Mucosa of descending colon (tissue), 3 donors: ENCODE measurements at regions not wholly inside any gene's neighbourhood (a gene's known extent, or its start where the extent isn't known, plus 50 kb on each side); places are given as distances from the start of the nearest gene placed in this dataset.

Experiments used
- ATAC-seq: fragments of 200-7000 bp; cut with Tn5 transposase; one replicate; pipeline ENCODE4 v1.9.1; 2020; ENCODE audit warnings: mild to moderate bottlenecking, moderate library complexity
- DNase-seq, 3 donors: peaks; one replicate each; pipeline ENCODE4 v3.0.0-alpha.2; 2020
- H3K36me3 ChIP-seq: fragments of 200-600 bp; one replicate; pipeline ENCODE4 v1.8.0; 2021; ENCODE audit warnings: low read depth, mild to moderate bottlenecking
- H3K4me1 ChIP-seq: fragments of 200-600 bp; one replicate; pipeline ENCODE4 v1.8.0; 2021; ENCODE audit warnings: low read depth, mild to moderate bottlenecking
- H3K4me3 ChIP-seq: fragments of 200-600 bp; one replicate; pipeline ENCODE4 v1.8.0; 2021; ENCODE audit warnings: mild to moderate bottlenecking
- H3K9me3 ChIP-seq: fragments of 200-600 bp; one replicate; pipeline ENCODE4 v1.8.0; 2021; ENCODE audit warnings: mild to moderate bottlenecking
- intact Hi-C, 2 donors: fragments of 100-400 bp; cut with DNase I in 1 of 2; cut with micrococcal nuclease in 1 of 2; formaldehyde crosslinking; loops; one replicate each; pipeline versions ENCODE4 v1.11.0 to v1.11.1; 2022; cut with DNase I, micrococcal nuclease
- TF ChIP-seq, protein P1 (sequence below): fragments of 200-600 bp; IDR thresholded peaks from one replicate; pipeline ENCODE4 v1.8.0; 2022; ENCODE audit warnings: antibody characterized with exemption, mild to moderate bottlenecking
- donor health status: DM: no; HTN: no; CAD: no; lungs with moderate emphysema.
- donor health status: DM: no; HTN: no; CAD: no.
- donor health status: DM: no; HTN: yes; CAD: no.

DNA sequence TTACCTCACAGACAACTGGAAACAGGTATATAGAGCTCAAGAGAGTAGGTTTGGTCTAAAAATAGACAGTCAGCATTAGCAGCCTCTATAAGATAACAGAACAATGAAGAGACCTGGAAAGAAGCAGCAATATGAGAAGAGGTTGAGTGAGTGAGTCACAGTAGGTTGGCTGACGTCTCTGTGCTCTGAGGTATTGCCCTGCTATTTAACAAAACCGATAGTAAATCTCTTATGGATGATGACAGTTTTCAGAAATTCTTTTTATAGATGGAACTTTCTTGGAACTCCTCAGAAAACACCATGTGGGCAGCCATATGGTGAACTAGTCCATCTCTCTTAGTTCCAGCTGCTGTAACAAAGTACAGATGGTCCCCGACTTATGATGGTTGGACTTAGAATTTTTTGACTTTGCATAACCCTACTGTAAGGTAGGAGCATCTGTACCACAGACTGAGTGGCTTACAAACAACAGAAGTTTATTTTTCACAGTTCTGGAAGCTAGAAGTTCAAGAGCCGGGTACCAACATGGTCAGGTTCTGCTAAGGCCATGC lies 123.5 kb downstream of the MBD2 start:
- H3K36me3 ChIP-seq: no peaks in the 10 kb centered on the region
- no peak for DNase-seq
- TF ChIP-seq, protein P1, sequence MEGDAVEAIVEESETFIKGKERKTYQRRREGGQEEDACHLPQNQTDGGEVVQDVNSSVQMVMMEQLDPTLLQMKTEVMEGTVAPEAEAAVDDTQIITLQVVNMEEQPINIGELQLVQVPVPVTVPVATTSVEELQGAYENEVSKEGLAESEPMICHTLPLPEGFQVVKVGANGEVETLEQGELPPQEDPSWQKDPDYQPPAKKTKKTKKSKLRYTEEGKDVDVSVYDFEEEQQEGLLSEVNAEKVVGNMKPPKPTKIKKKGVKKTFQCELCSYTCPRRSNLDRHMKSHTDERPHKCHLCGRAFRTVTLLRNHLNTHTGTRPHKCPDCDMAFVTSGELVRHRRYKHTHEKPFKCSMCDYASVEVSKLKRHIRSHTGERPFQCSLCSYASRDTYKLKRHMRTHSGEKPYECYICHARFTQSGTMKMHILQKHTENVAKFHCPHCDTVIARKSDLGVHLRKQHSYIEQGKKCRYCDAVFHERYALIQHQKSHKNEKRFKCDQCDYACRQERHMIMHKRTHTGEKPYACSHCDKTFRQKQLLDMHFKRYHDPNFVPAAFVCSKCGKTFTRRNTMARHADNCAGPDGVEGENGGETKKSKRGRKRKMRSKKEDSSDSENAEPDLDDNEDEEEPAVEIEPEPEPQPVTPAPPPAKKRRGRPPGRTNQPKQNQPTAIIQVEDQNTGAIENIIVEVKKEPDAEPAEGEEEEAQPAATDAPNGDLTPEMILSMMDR: no peak
- intact Hi-C loops: no loop called here
- no peaks in the 10 kb centered on the region for H3K4me1 ChIP-seq
- no peaks in the 10 kb centered on the region for H3K9me3 ChIP-seq
- H3K4me3 ChIP-seq: no peak overlapping the region
- ATAC-seq: no peak

DNA sequence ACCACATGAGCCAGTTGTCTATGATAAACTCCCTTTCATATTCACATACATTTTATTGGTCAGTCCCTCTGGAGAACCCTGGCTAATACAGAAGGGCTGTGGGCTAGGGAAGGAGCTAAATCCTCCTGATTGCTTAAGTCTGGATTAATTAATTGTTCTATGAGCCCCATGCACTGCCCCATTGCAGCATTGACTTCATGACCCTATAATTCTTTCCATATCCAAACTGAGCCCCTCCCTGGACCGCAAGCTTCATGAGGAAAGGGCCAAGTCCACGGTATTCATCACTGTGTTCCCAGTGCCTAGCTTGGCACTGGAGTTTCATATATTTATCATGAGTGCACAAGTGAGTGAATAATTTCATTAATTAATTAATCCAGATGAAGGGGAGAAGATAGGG lies 124.0 kb downstream of the MBD2 start:
- Histone ChIP-seq H3K36me3 (no peaks in the 10 kb centered on the region), H3K4me3 (no peak overlapping the region), H3K4me1 (no peaks in the 10 kb centered on the region), H3K9me3 (no peaks in the 10 kb centered on the region)
- no peak for DNase-seq
- TF ChIP-seq, protein P1: no peak
- intact Hi-C loops: no loop called here
- ATAC-seq: no peak

DNA sequence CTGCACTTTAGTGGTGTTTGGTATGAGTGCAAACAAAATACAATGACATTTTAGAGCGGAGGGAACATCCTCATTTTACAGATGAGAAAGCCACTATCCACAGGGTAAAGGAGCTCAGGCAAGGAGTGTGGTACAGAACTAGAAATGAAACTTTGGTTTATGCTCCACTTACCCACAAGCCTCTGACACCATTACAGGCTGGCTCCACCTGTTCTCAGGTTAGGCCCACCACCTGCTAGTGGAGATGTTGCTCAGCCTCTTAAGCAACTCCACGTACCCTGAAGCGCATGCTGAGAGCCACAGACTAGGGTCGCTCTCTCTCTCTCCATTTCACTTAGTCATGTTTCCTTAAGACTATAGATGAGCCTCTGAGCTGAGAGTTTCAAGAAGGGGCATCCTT lies 130.0 kb downstream of the MBD2 start:
- no peaks in the 10 kb centered on the region for H3K4me1 ChIP-seq
- no peak for DNase-seq
- intact Hi-C loops: no loop called here
- ATAC-seq: no peak
- no peak overlapping the region for H3K4me3 ChIP-seq
- H3K9me3 ChIP-seq: no peaks in the 10 kb centered on the region
- TF ChIP-seq, protein P1: no peak
- no peaks in the 10 kb centered on the region for H3K36me3 ChIP-seq

DNA sequence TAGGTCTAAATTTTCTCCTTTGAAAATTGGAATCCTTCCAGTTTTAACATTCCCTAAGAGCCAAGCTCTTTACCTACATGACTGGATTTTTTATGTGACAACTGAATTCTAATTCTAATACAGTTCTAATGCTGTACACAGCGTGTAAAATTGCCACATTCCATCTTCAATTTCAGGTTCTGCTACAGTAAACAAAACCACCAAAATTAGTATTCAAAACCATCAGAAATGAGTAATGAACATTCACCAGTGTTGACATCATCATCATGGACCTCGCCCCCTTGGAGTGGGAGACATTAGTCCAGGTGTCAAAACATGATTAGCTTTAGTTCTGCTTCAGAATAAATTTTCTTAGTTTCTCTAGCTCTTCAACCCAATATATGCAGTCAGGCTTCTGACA lies 133.6 kb downstream of the MBD2 start:
- Histone ChIP-seq H3K4me1 (no peaks in the 10 kb centered on the region), H3K9me3 (no peaks in the 10 kb centered on the region), H3K4me3 (no peak overlapping the region), H3K36me3 (no peaks in the 10 kb centered on the region)
- TF ChIP-seq, protein P1: no peak
- ATAC-seq (no peak), DNase-seq (no peak)
- intact Hi-C loops: no loop called here

DNA sequence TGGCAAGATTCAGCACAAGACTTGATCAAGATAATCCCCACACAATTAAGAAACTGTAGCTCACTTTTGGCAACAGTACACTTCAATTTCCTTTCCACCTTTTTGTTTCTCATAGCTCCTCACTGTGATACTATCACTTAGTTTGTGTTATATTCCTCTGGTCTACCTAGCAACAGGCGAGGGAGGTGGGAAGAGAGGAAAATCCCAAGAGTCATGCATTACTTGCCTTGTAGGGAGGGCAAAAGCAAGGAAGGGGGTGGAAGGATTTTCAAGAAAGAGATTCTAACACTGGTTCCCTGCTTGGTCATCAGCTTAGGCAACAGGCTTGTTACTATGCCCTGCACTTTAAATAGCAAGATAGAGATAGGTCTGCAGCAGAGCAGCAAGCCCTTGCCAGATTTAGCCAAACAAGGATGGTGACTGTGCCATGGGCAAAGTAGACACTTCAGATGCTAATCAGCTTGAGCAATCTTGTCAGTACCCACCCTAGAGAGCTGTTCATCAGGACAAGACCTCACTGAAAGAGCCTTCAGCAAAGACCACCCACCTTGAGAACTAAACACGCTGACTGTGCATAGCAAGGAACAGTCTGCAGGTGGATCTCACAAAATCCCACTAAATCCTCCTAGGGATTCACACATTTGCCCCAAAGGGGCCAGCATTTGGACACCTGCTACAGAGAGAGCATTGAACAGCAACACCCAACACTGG lies 134.6 kb downstream of the MBD2 start:
- no peaks in the 10 kb centered on the region for H3K4me1 ChIP-seq
- ATAC-seq (no peak), DNase-seq (no peak)
- H3K4me3 ChIP-seq: no peak overlapping the region
- TF ChIP-seq, protein P1: no peak
- intact Hi-C loops: no loop called here
- H3K36me3 ChIP-seq: no peaks in the 10 kb centered on the region
- H3K9me3 ChIP-seq: no peaks in the 10 kb centered on the region
